T47D (cell line): ENCODE measurements at regions not wholly inside any gene's neighbourhood (a gene's known extent, or its start where the extent isn't known, plus 50 kb on each side); places are given as distances from the start of the nearest gene placed in this dataset.
A peak's percentile ranks its signal among the peaks of the same experiment; 100 is the strongest.

ENCODE experiments used
- DNase-seq, 2 experiments: peaks; one replicate each; pipeline versions ENCODE4 v3.0.0 to v3.0.0-alpha.2; 2011 to 2012; ENCODE audit warnings: low read depth in 1 of 2, low spot score in 1 of 2
- JUND ChIP-seq: IDR thresholded peaks from 2 replicates; pipeline ENCODE4 v1.6.1; 2012; ENCODE audit warnings: low read depth
- in situ Hi-C: cut with HindIII; loops from 2 replicates; pipeline ENCODE4 v1.10.0; 2016; ENCODE audit warnings: low sequenced_read_pairs, low pct_unique_long_range_greater_than_20kb

DNA sequence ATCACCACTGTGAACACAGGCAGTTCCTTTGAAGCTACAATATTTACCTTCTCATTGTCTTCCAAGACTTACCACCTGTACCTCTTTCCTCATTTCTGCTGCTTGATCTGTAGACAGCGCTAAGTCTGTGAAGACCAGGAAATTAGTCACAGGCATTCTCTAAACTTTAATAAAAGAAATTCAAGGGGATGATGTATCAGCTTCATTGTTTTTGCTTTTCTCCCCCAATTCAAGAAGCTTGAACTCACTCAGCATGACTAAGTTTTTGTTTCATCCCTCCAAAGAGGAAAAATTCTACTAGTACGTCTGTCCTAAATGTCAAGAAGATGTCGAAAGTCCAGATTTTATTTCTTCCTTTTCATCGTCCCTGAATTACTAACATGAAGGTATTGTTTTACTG is 75.3 kb upstream of the PPP1R9A start:
- DNase-seq: no peak
- in situ Hi-C loops: no loop called here
- no peak for TF ChIP-seq JUND

DNA sequence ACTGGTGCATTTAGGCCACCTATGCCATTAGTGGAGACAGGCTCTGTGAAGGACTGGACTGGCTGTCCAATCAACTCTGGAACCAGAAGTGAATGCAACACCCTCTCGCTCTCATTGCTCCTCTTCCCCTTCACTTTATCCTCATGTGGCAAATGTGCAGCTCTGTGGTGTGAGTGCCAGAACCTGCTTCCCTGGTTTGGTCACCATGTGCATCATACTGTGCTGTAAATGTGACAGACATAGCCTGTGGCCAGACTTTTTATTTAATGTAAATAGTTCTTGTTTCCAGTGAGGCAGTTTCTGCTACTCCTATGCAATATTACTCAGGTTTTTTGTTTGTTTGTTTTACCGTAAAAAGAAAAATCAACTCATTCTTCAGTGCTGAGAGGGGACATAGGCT is 73.0 kb upstream of the PPP1R9A start:
- TF ChIP-seq JUND: no peak
- peak in 1 of 2 experiments; percentile 86 for DNase-seq
- in situ Hi-C loops: no loop called here

DNA sequence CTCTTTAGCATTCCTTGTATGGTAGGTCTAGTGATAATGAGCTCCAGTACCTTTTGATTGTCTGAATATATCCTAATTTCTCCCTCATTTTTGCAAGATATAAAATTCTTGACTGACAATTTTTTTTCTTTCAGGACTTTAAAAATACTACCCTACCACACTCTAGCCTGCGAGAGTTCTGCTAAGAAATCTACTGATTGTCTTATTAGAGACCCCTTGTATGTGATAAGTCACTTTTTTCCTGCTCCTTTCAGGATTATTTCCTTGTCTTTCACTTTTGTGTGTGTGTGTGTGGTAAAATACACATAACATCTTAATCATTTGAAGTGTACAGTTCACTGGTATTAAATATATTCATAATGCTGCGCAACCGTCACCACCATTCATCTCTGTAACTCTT is 68.7 kb upstream of the PPP1R9A start:
- in situ Hi-C loops: no loop called here
- TF ChIP-seq JUND: no peak
- no peak for DNase-seq

DNA sequence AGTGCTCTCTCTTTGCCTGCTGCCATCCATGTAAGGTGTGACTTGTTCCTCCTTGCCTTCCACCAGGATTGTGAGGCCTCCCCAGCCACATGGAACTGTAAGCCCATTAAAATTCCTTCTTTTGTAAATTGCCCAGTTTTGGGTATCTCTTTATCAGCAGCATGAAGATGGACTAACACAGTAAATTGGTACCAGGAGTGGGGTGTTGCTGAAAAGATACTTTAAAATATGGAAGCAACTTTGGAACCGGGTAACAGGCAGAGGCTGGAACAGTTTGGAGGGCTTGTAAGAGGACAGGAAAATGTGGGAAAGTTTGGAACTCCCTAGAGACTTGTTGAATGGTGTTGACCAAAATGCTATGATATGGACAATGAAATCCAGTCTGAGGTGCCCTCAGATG is 63.8 kb upstream of the PPP1R9A start:
- in situ Hi-C loops: no loop called here
- TF ChIP-seq JUND: no peak
- DNase-seq: no peak

DNA sequence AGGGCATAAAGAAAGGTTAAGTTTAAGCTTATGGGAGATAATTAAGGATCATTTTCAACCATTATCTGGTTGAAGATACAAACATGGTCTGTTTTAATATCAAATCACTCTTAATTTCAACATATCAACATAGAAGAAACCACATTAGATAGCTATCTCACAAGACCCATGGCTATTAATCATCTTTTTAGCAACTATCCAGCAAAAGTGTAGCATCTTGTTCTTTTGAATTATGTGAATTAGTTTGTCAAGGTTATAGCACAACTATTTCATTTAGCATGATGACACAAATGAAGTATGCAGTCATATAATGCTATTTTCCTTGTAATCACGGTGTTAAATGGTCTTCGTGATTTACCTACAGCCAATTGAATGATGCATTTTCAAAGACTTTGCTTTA is 58.9 kb upstream of the PPP1R9A start:
- in situ Hi-C loops: no loop called here
- TF ChIP-seq JUND: no peak
- DNase-seq: no peak

DNA sequence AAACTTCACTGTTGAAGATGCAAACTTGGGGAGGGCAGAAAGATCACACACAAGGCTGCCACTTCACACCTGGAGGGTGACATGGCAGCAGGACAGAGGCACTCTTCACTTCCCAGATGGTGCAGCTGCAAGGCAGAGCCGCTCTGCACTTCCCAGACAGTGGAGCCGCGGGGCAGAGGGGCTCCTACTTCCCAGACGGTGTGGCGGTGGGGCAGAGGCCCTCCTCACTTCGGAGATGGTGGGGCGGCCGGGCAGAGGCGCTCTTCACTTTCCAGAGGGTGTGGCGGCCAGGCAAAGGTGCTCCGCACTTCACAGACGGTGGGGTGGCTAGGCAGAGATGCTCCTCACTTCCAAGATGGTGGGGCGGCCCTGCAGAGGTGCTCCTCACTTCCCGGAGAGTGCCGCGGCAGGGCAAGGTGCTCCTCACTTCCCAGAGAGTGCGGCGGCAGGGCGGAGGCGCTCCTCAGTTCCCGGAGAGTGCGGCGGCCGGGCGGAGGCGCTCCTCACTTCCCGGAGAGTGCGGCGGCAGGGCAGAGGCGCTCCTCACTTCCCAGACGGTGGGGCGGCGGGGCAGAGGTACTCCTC is 58.3 kb upstream of the PPP1R9A start:
- DNase-seq: no peak
- in situ Hi-C loops: no loop called here
- TF ChIP-seq JUND: no peak

DNA sequence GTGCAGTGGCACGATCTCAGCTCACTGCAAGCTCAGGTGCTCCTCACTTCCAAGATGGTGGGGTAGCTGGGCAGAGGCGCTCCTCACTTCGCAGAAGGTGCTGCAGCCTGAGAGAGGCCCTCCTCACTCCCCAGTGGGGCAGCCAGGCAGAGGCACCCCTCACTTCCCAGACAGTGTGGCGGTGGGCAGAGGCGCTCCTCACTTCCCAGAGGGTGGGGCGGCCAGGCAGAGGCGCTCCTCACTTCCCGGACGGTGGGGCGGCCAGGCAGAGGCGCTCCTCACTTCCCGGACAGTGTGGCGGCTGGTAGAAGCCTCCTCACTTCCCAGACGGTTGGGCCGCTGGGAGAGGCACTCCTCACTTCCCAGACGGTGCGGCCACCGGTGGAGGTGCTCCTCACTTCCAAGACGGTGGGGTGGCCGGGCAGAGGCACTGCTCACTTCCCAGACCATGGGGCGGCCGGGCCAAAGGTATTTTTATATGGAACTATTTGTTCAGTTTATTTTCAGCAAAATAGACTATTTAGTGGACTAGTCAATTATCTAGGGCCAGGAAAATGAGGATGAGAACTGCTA is 57.7 kb upstream of the PPP1R9A start:
- no peak for TF ChIP-seq JUND
- no peak for DNase-seq
- in situ Hi-C loops: no loop called here

DNA sequence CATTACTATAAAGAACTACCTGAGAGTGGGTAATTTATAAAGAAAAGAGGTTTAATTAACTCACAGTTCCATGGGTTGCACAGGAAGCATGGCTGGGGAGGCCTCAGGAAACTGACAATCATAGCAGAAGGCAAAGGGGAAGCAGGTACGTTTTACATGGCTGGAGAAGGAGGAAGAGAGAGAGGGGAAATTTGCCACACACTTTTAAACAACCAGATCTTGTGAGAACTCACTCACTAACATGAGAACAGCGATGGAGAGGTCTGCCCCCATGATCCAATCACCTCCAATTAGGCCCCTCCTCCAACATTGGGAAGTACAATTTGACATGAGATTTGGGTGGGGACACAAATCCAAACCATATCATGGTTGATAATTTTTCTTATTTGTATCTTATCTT is 51.8 kb upstream of the PPP1R9A start:
- no peak for TF ChIP-seq JUND
- no peak for DNase-seq
- in situ Hi-C loops: no loop called here

DNA sequence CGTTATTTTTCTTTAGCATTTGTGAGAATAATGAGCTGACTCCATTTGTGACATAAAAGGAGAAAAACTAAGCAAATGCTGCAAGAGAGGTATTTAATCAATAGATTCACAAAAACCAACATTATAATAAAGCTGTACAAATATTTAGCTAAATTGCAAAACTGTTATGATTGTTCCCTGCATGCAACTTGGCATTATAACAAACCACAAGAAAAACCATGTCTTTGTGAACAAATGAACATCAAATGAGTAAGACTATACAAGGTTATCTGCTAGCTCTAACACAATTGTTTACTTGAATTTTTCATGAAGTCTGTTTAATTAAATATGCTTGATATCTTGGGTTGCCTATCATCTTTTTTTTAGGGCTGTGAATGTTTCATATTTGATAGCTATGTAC is 50.8 kb upstream of the PPP1R9A start:
- in situ Hi-C loops: no loop called here
- no peak for DNase-seq
- no peak for TF ChIP-seq JUND
